BE2C (cell line): ENCODE measurements at regions not wholly inside any gene's neighbourhood (a gene's known extent, or its start where the extent isn't known, plus 50 kb on each side); places are given as distances from the start of the nearest gene placed in this dataset.

ENCODE experiments used
- DNase-seq: peaks from one replicate; pipeline ENCODE4 v3.0.0-alpha.2; 2020
- H3K27me3 ChIP-seq: fragments of 250-450 bp; sonication (Bioruptor Pico); 2 replicates; pipeline ENCODE4 v1.5.1; 2020; ENCODE audit warnings: mild to moderate bottlenecking
- H3K36me3 ChIP-seq: fragments of 250-450 bp; sonication (Bioruptor Pico); 2 replicates; pipeline ENCODE4 v1.5.1; 2020; ENCODE audit warnings: mild to moderate bottlenecking
- H3K4me1 ChIP-seq: fragments of 250-450 bp; sonication (Bioruptor Pico); 2 replicates; pipeline ENCODE4 v1.5.1; 2020
- H3K4me3 ChIP-seq: 2 replicates; pipeline ENCODE4 v1.5.1; 2011; ENCODE audit warnings: low read depth, low read length
- H3K9me3 ChIP-seq: fragments of 250-450 bp; sonication (Bioruptor Pico); 2 replicates; pipeline ENCODE4 v1.5.1; 2020
- CTCF ChIP-seq: IDR thresholded peaks from 2 replicates; pipeline ENCODE4 v1.5.1; 2012; ENCODE audit warnings: mild to moderate bottlenecking, low read depth, low read length

DNA sequence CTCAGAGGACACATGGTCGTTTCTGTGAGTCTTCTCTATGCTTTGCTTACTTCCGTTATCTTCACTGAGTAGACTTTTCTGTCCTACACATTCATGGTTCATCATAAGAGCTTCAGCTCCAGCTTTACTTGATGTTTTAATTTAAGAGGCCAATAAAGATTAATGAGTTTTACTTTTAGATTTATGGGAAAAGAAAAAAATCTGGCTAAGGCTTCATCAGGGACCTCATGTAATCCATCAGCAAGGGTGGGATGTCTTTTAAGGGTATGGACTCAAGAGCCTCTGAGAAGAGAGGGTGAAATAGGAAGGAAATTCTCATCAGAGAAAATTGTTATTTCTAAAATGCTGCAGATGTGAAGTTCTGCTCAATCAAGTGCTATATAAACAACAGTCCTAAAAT lies 963.0 kb upstream of the RAG2 start:
- no peak for DNase-seq
- H3K4me3 ChIP-seq = no peak overlapping the region
- no peak for TF ChIP-seq CTCF
- no peaks in the 10 kb centered on the region for H3K9me3 ChIP-seq
- no peaks in the 10 kb centered on the region for H3K27me3 ChIP-seq
- H3K4me1 ChIP-seq = no peaks in the 10 kb centered on the region
- H3K36me3 ChIP-seq = no peaks in the 10 kb centered on the region

- no peak for DNase-seq
- no peaks in the 10 kb centered on the region for H3K27me3 ChIP-seq
- H3K4me3 ChIP-seq = no peak overlapping the region
- no peaks in the 10 kb centered on the region for H3K36me3 ChIP-seq
- no peaks in the 10 kb centered on the region for H3K4me1 ChIP-seq
- no peak for TF ChIP-seq CTCF
- H3K9me3 ChIP-seq = no peaks in the 10 kb centered on the region
Measured at GRCh38 chr11:37560346-37560745, 962.3 kb upstream of the RAG2 start.

DNA sequence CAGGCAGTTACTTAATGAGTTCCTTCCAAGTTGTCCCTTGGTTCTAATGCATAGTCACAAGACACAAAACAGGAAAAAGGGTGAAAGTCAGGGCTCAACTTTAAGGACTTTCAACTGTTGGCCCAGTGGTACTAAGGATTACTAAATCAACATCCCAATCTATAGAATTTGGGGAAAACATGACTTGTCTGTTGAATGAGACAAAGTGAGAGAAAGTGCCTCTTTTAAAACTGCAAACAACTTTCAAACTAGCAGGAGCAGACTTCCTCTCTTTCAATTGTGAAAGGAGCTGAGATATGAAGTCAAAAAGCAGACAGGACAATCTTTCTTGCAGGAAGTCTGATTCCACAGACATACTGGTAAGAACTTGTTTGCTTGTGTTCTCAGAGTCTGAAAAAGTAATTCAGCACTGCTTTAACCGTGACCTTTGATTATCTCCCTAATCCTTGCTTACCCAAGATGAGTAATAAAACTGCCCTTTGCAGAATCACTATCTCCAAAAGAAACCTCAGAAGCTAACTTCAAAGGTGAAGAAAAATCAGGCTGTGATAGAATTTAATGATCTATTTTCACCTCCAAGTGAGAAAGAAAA lies 960.7 kb upstream of the RAG2 start:
- no peaks in the 10 kb centered on the region for H3K36me3 ChIP-seq
- TF ChIP-seq CTCF = no peak
- H3K27me3 ChIP-seq = no peaks in the 10 kb centered on the region
- H3K4me1 ChIP-seq = no peaks in the 10 kb centered on the region
- H3K9me3 ChIP-seq = no peaks in the 10 kb centered on the region
- DNase-seq = no peak
- no peak overlapping the region for H3K4me3 ChIP-seq

DNA sequence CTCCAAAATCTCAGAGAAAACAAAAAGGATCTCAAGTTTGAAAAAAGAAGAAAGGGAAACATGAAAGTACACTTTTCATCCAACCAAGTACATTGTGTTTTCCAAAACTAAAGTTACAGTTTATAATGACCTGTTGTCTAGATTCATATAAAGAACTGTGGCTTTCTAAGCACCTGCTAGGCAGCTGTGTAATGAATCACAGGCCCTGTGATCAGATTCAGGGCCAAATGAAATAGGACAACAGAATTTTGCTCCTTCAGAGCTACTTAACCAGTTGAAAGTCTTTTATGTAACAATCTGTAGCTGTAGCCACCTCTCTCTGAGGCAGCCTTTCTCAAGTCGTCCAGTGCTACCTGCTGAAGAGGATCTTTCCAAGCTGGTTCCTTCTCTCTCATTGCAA lies 960.0 kb upstream of the RAG2 start:
- no peak for TF ChIP-seq CTCF
- H3K9me3 ChIP-seq = no peaks in the 10 kb centered on the region

DNA sequence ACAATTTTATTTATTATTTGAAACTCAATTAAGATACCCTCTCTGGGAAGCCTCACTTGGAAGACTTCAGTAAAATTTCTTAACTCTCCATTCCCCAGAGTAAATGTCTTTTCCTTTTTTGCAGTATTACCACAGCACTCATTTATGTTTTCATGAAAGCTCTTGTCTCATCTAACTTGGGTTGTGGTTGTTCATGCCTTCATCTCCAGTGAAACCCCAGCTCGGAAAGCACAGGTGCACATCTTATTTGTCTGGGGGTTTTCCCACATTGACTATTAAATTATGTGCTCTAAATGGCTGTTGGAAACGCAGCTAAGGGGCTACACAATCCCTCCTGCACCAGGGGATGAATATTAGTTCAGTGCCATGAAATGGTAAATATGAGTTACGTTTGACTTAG lies 954.2 kb upstream of the RAG2 start:
- no peaks in the 10 kb centered on the region for H3K36me3 ChIP-seq
- H3K4me1 ChIP-seq = no peaks in the 10 kb centered on the region
- no peak overlapping the region for H3K4me3 ChIP-seq
- no peaks in the 10 kb centered on the region for H3K9me3 ChIP-seq
- no peaks in the 10 kb centered on the region for H3K27me3 ChIP-seq
- no peak for TF ChIP-seq CTCF
- no peak for DNase-seq

More for the DNA sequence above, 960.0 kb upstream of the RAG2 start:
- Histone ChIP-seq H3K27me3 (no peaks in the 10 kb centered on the region), H3K4me1 (no peaks in the 10 kb centered on the region), H3K36me3 (no peaks in the 10 kb centered on the region), H3K4me3 (no peak overlapping the region)
- no peak for DNase-seq

GRCh38 chr11:37544491-37544890 lies 946.5 kb upstream of the RAG2 start:
- H3K27me3 ChIP-seq = no peaks in the 10 kb centered on the region
- H3K4me1 ChIP-seq = no peaks in the 10 kb centered on the region
- no peaks in the 10 kb centered on the region for H3K36me3 ChIP-seq
- no peak overlapping the region for H3K4me3 ChIP-seq
- TF ChIP-seq CTCF = no peak
- no peaks in the 10 kb centered on the region for H3K9me3 ChIP-seq
- no peak for DNase-seq
